ENCODE measurements at regions not wholly inside any gene's neighbourhood (a gene's known extent, or its start where the extent isn't known, plus 50 kb on each side); places are given as distances from the start of the nearest gene placed in this dataset.

DNA sequence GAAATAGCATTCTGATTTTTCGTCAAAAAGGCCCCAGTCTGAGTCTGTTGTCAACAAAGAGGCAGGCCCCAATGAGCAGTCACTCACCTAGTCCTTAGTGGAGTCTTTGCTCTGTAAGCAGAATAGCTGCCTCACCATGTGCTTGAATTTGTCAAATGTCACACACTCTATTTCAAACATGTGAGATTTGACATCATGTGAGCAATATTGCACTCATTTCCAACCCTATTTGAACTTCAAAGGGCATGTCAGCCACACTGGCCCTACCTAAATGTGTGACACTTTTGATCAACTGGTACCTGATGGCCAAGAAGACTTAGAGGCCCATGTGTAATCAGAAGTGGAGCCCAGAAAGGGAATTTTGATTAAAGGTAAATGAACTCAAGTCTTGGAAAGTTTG is 59.4 kb upstream of the PLAC1 start:
- DNase-seq (ENCODE audit: low spot score): no peak

DNA sequence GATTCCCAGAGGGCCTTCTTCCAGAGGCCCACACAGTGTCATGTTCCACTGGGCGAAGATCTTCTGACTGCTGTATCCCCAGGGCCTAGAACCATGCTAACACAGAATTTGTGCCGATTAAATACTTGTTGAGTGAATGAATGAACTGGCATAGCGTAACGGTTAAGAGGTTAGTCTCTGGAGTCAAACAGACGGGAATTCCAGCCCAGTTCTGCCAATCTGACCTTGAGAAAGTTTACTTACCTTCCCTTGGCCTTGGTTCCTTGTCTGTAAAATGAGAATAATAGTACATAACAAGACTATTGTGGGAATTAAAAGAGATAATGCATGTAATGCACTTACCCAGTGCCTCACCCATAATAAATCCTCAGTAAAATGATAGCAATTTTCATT is 58.3 kb upstream of the PLAC1 start:
- no peak for DNase-seq (ENCODE audit: low spot score)

DNA sequence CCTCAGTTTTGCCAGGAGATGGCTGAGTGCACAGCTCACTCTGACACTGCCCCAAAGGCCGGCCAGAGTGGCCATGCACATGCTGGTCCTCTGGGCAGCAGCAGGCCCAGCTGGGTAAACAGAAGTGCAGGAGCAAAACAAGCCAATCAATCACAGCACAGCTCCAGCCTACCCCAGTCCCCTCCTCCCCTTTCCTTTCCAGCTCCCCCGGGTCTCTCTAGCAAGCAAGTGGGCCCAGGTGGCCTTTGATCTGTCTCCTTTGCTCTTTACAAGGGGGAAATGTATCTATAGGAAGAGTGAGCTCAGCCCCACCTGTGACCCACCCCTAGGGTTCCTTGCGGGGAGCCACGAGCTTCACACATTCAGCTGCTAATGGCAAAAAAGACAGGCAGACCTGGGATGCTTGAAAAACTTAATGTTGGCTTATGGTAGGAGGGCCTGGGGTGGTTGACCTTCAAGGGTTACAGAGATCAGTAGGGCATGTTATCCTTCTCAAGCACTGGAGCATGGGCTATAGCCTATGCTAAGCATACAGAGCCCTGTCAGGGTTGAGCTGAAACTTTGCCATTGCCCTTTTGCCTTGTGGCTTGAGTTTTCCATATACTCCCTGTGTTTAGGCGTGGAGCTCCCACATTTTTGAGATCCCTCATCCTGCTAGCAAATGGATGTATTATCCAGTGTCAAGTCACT is 57.8 kb upstream of the PLAC1 start:
- DNase-seq (ENCODE audit: low spot score): no peak

DNA sequence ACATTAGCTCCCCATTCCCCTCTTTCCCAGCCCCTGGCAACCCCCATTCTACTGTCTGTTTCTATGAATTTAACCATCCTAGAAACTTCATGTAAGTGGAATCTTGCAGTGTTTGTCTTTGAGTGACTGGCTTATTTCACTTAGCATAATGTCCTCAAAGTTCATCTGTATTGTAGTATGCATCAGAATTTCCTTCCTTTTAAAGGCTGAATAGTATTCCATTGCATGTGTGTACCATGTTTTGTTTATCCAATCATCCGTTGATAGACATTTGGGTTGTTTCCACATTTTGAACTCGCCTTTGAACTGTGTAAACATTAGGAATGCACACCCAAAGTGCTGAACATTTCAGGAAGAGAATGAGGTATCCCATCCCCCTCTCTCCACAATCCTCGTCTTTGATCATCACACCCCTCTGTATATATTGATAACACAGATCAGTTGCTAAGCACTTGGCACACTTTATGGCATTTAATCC is 56.4 kb upstream of the PLAC1 start:
- DNase-seq (ENCODE audit: low spot score): no peak

DNA sequence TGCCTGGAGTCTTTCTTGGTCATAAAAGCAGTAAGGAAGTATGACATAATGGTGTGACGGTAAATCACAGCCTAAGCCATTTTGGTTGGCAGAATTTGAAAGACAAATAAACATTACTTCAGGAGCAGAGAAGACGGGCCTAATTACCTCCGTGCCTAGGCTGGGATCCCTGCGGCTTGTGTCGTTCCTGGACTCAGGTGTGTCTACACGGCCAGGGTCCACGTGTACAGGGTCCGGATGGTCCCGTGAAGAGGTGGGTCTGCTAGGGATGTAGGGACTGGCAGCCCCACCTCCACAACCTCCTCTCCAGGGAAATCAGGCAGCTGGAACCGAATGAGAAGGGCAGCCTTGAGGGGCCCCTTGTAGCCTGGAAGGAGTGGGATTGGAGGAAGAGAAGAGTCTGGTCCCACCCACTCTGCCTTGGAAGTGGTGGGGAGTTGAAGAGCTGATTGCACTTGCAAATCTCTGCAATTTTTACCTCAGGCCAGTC is 55.4 kb upstream of the PLAC1 start:
- no peak for DNase-seq (ENCODE audit: low spot score)

DNA sequence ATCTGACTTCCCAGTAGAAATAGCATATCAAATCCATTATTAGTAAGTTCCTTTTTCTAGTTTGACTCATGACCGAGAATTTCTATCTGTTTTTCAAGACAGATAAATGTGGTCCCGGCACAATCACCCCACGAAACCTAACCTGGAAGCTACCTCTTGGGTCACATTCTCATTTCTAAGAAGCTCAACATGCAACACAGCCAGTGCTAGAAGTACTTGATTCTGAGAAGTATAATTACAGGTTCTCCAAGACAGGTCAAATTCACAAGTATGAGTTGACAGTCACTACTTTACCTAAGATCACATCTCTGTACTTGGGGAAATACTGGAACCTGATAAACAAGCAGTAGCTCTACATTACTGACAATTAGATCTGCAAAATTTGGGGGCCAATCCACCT is 54.0 kb upstream of the PLAC1 start:
- DNase-seq (ENCODE audit: low spot score): no peak

DNA sequence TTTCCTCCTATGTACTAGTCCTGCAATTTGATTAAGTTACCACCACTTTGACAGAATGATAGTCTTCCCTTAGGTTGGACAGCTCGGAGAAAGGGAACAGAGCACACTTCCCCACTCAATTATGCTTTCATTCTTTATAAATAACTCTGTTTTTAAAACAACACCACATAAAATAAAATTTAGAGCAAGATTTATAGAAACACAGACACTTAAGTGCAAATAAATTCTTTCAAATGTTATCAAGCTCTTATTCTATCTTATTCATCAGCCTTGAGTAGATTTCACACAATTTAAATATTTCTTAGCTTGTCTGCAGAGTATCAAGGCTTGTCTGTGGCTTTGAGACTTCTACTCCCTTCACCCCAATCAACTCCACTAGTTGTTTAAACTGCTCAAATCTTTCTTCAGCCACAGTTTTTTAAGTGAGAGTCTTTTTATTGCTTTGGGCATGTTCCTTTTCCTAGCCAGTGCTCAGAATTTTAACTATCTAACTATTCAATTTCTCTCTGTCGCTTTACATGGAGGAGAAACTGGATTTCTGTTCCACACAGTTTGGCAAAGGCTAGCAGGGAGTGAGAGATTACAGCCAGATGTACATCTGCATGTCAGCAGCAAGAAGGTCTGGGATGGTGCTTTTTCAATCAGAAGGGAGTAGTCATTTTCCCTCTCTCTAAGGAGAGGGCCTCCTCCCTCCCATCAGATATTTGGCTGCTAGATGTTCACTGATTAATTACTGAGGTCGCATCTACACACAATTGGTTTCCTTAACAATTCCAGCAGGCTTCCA is 53.1 kb upstream of the PLAC1 start:
- DNase-seq (ENCODE audit: low spot score): peak; percentile 25
